OCI-LY3 (cell line): ENCODE measurements at regions not wholly inside any gene's neighbourhood (a gene's known extent, or its start where the extent isn't known, plus 50 kb on each side); places are given as distances from the start of the nearest gene placed in this dataset.

Experiments used
- H2AFZ ChIP-seq: fragments of 200-600, 300-600 bp; shearing (Covaris generic); 2 replicates; pipeline ENCODE4 v1.6.0; 2014; ENCODE audit warnings: antibody characterized with exemption, low read depth, low read length
- H3K27ac ChIP-seq: fragments of 200-600, 300-600 bp; sonication (generic); 2 replicates; pipeline ENCODE4 v1.5.1; 2014; ENCODE audit warnings: mild to moderate bottlenecking, low read length, moderate library complexity, mixed read lengths
- H3K27me3 ChIP-seq: fragments of 200-600, 300-600 bp; sonication (generic); 2 replicates; pipeline ENCODE4 v1.6.1; 2014; ENCODE audit warnings: low read depth, low read length, mixed read lengths
- H3K36me3 ChIP-seq: fragments of 200-600, 300-600 bp; sonication (generic); replicated peaks from 2 replicates; pipeline ENCODE3; 2014; ENCODE audit warnings: low read depth, low read length, mixed read lengths
- H3K4me1 ChIP-seq: fragments of 300-600, 200-600 bp; sonication (generic); 2 replicates; pipeline ENCODE4 v1.6.1; 2014; ENCODE audit warnings: low read length, mixed read lengths
- H3K4me2 ChIP-seq: fragments of 200-600, 300-600 bp; sonication (generic); 2 replicates; pipeline ENCODE4 v1.6.1; 2014; ENCODE audit warnings: low read length, mixed read lengths
- H3K4me3 ChIP-seq: fragments of 300-600, 200-600 bp; sonication (generic); 2 replicates; pipeline ENCODE4 v1.5.1; 2014; ENCODE audit warnings: antibody characterized with exemption, mild to moderate bottlenecking, low read length, moderate library complexity
- H3K79me2 ChIP-seq: fragments of 300-600, 200-600 bp; shearing (Covaris generic); 2 replicates; pipeline ENCODE4 v1.6.1; 2014; ENCODE audit warnings: mild to moderate bottlenecking, low read length, mixed read lengths
- H3K9ac ChIP-seq: fragments of 300-600, 200-600 bp; shearing (Covaris generic); 2 replicates; pipeline ENCODE4 v1.6.0; 2014; ENCODE audit warnings: mild to moderate bottlenecking, low read length, moderate library complexity
- H3K9me3 ChIP-seq: fragments of 200-600, 300-600 bp; shearing (Covaris generic); 2 replicates; pipeline ENCODE4 v1.6.1; 2014; ENCODE audit warnings: low read length, mixed read lengths; ENCODE audit not compliant: insufficient read depth
- H4K20me1 ChIP-seq: fragments of 200-600, 300-600 bp; sonication (generic); 2 replicates; pipeline ENCODE4 v1.6.1; 2016; ENCODE audit warnings: low read length, mixed read lengths; ENCODE audit not compliant: insufficient read depth
- CTCF ChIP-seq: fragments of 200-600, 300-600 bp; sonication (generic); IDR thresholded peaks from 2 replicates; pipeline ENCODE4 v1.5.1; 2014; ENCODE audit warnings: antibody characterized with exemption, low read length, low read depth
- EZH2phosphoT487 ChIP-seq: fragments of 200-600 bp; shearing (Covaris generic); IDR thresholded peaks from 2 replicates; pipeline ENCODE4 v1.6.1; 2018; ENCODE audit warnings: antibody characterized with exemption, mixed run types, low read depth

- no peak for TF ChIP-seq EZH2phosphoT487
- no peak for TF ChIP-seq CTCF
- Histone ChIP-seq H3K27ac (no peak overlapping the region), H2AFZ (no peak overlapping the region), H3K79me2 (no peaks in the 10 kb centered on the region), H3K27me3 (0 out of 2 replicates have a peak, but pooled peaks cover 3% of the 10 kb centered on the region), H3K4me3 (no peak overlapping the region), H4K20me1 (no peaks in the 10 kb centered on the region), H3K4me2 (no peak overlapping the region), H3K9me3 (no peaks in the 10 kb centered on the region), H3K9ac (no peak overlapping the region), H3K36me3 (no peaks in the 10 kb centered on the region), H3K4me1 (peaks cover 7% of the 10 kb centered on the region)
These were observed 77.1 kb upstream of the BCL6 start for GRCh38 chr3:187822402-187822801.

GRCh38 chr3:187823746-187824145, 78.5 kb upstream of the BCL6 start:
- H3K4me2 ChIP-seq: no peak overlapping the region
- no peaks in the 10 kb centered on the region for H3K36me3 ChIP-seq
- H4K20me1 ChIP-seq: no peaks in the 10 kb centered on the region
- peaks cover 13% of the 10 kb centered on the region for H3K4me1 ChIP-seq
- H3K4me3 ChIP-seq: no peak overlapping the region
- no peak overlapping the region for H3K9ac ChIP-seq
- no peak overlapping the region for H2AFZ ChIP-seq
- H3K79me2 ChIP-seq: no peaks in the 10 kb centered on the region
- H3K27ac ChIP-seq: no peak overlapping the region
- 0 out of 2 replicates have a peak, but pooled peaks cover 3% of the 10 kb centered on the region for H3K27me3 ChIP-seq
- no peaks in the 10 kb centered on the region for H3K9me3 ChIP-seq
- TF ChIP-seq CTCF: no peak
- no peak for TF ChIP-seq EZH2phosphoT487

- no peaks in the 10 kb centered on the region for H4K20me1 ChIP-seq
- no peak overlapping the region for H2AFZ ChIP-seq
- H3K4me1 ChIP-seq: peaks cover 22% of the 10 kb centered on the region
- H3K4me2 ChIP-seq: no peak overlapping the region
- H3K9ac ChIP-seq: no peak overlapping the region
- no peaks in the 10 kb centered on the region for H3K9me3 ChIP-seq
- TF ChIP-seq CTCF (no peak), EZH2phosphoT487 (no peak)
- no peak overlapping the region for H3K27ac ChIP-seq
- H3K36me3 ChIP-seq: no peaks in the 10 kb centered on the region
- H3K79me2 ChIP-seq: no peaks in the 10 kb centered on the region
- no peak overlapping the region for H3K4me3 ChIP-seq
- no peaks in the 10 kb centered on the region for H3K27me3 ChIP-seq
These were observed 82.5 kb upstream of the BCL6 start for GRCh38 chr3:187827723-187828122.

- H3K9ac ChIP-seq: no peak overlapping the region
- no peaks in the 10 kb centered on the region for H4K20me1 ChIP-seq
- H3K27me3 ChIP-seq: no peaks in the 10 kb centered on the region
- H3K4me3 ChIP-seq: no peak overlapping the region
- H3K36me3 ChIP-seq: no peaks in the 10 kb centered on the region
- no peak overlapping the region for H3K27ac ChIP-seq
- H3K4me1 ChIP-seq: peaks cover 24% of the 10 kb centered on the region
- no peak for TF ChIP-seq EZH2phosphoT487
- no peak for TF ChIP-seq CTCF
- H3K4me2 ChIP-seq: 0 out of 2 replicates have a peak overlapping the region, but pooled peaks have one; percentile 5
- H3K9me3 ChIP-seq: no peaks in the 10 kb centered on the region
- no peak overlapping the region for H2AFZ ChIP-seq
- H3K79me2 ChIP-seq: no peaks in the 10 kb centered on the region
These were observed 83.5 kb upstream of the BCL6 start for GRCh38 chr3:187828579-187829452.
